ENCODE measurements at regions not wholly inside any gene's neighbourhood (a gene's known extent, or its start where the extent isn't known, plus 50 kb on each side); places are given as distances from the start of the nearest gene placed in this dataset.

DNA sequence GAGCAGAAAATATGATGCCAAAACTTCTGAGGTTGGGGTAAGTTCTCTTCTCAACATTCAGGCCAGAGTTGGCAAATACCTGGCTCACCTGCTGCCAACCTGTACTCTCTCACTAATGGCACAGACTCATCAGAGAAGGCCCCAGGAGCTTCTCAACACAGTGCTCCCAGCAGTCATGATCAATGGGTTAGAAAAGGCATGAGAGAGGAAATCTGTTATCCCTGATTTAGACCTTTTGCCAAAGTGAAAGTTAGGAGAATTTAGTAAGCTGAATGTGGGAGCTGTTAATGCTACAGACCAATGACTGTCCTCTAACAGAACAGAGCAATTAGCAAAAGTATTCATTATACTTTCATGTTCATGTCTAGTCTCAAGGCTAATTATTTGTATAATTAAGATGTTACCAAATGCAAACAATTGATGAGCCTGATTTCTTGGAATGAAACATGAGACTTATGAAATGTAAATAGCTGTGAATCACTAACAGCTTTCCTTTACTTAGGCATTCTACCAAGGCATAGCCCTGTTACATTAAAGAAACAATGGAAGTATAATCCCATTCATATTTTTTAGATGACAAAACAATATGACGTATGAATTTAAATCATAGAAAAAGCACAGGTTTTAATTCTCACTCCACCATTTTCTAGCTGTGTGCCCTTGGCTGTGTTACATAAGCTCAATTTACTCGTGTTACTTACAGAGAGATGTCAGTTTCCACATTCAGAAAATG, 68.7 kb upstream of the MARCHF10 start:
- Histone ChIP-seq H4K20me1 (ENCODE audit: insufficient read depth, low read length) (no peaks in the 10 kb centered on the region), H3K4me1 (ENCODE audit: low read length) (no peaks in the 10 kb centered on the region), H3K27ac (ENCODE audit: low read length) (no peak overlapping the region), H3K27me3 (ENCODE audit: low read depth, low read length) (peaks cover 4% of the 10 kb centered on the region; the same call in 1 of the 2 replicates), H3K4me2 (ENCODE audit: low read length) (no peak overlapping the region), H3K9ac (ENCODE audit: low read length) (no peak overlapping the region), H2AFZ (ENCODE audit: low read depth, low read length) (no peak overlapping the region), H3K79me2 (ENCODE audit: low read length) (no peaks in the 10 kb centered on the region), H3K36me3 (replicated peaks; ENCODE audit: low read depth, low read length) (no peaks in the 10 kb centered on the region), H3K9me3 (ENCODE audit: insufficient read depth, low read length) (no peaks in the 10 kb centered on the region), H3K4me3 (ENCODE audit: low read length) (no peak overlapping the region)
- TF ChIP-seq, protein P1, sequence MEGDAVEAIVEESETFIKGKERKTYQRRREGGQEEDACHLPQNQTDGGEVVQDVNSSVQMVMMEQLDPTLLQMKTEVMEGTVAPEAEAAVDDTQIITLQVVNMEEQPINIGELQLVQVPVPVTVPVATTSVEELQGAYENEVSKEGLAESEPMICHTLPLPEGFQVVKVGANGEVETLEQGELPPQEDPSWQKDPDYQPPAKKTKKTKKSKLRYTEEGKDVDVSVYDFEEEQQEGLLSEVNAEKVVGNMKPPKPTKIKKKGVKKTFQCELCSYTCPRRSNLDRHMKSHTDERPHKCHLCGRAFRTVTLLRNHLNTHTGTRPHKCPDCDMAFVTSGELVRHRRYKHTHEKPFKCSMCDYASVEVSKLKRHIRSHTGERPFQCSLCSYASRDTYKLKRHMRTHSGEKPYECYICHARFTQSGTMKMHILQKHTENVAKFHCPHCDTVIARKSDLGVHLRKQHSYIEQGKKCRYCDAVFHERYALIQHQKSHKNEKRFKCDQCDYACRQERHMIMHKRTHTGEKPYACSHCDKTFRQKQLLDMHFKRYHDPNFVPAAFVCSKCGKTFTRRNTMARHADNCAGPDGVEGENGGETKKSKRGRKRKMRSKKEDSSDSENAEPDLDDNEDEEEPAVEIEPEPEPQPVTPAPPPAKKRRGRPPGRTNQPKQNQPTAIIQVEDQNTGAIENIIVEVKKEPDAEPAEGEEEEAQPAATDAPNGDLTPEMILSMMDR (IDR thresholded peaks at IDR 0.05; ENCODE audit: low read depth, low read length), result no peak
- no peak for TF ChIP-seq EZH2phosphoT487 (IDR thresholded peaks at IDR 0.05; ENCODE audit: low read depth)

DNA sequence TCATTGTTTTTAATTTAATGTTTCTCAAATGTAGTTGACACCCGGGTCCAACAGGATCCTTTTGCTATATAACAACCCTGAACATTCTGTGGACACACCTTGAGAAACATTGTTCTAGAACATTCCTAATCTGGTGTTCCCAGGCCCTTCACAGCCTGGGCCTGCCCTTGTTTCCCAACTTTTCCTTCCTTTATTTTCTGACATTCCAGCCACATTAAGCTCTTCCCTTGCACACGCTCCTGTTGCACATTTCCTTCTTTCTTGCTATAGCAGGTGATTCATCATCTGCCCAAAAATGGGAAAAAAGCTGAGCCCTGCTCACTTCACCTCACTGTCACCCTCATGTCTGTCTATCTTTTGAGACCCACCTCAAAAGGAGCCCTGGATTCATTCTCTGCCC, 67.9 kb upstream of the MARCHF10 start:
- H2AFZ ChIP-seq (ENCODE audit: low read depth, low read length), result no peak overlapping the region
- peaks cover 4% of the 10 kb centered on the region; the same call in 1 of the 2 replicates for H3K27me3 ChIP-seq (ENCODE audit: low read depth, low read length)
- no peaks in the 10 kb centered on the region for H3K79me2 ChIP-seq (ENCODE audit: low read length)
- no peak overlapping the region for H3K27ac ChIP-seq (ENCODE audit: low read length)
- H3K4me3 ChIP-seq (ENCODE audit: low read length), result no peak overlapping the region
- H3K36me3 ChIP-seq (replicated peaks; ENCODE audit: low read depth, low read length), result no peaks in the 10 kb centered on the region
- no peaks in the 10 kb centered on the region for H4K20me1 ChIP-seq (ENCODE audit: insufficient read depth, low read length)
- H3K4me2 ChIP-seq (ENCODE audit: low read length), result no peak overlapping the region
- H3K9me3 ChIP-seq (ENCODE audit: insufficient read depth, low read length), result no peaks in the 10 kb centered on the region
- no peak for TF ChIP-seq EZH2phosphoT487 (IDR thresholded peaks at IDR 0.05; ENCODE audit: low read depth)
- TF ChIP-seq, protein P1 (IDR thresholded peaks at IDR 0.05; ENCODE audit: low read depth, low read length), result no peak
- H3K9ac ChIP-seq (ENCODE audit: low read length), result no peak overlapping the region
- H3K4me1 ChIP-seq (ENCODE audit: low read length), result no peaks in the 10 kb centered on the region

DNA sequence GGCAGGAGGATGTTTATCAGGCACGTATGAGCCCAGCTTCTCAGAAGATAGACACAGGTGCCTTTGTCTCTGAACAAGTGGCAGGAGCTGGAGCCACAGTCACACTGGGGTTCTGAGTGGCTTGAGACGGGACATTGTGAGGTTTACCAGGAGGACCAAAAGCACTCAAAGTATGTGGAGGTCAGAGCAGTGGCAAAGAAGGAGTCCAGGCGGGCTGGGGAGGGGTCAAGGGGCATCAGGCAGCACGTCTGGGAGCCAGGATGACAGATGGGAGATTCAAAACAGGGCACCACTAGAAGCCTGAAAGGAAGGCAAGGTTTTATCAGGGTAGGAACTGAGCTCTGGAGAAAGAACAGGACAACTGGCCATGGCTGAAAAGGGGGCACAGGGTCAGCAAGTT, 67.2 kb upstream of the MARCHF10 start:
- H3K36me3 ChIP-seq (replicated peaks; ENCODE audit: low read depth, low read length), result no peaks in the 10 kb centered on the region
- no peak overlapping the region for H3K9ac ChIP-seq (ENCODE audit: low read length)
- no peak overlapping the region for H3K4me2 ChIP-seq (ENCODE audit: low read length)
- H2AFZ ChIP-seq (ENCODE audit: low read depth, low read length), result no peak overlapping the region
- H3K27ac ChIP-seq (ENCODE audit: low read length), result no peak overlapping the region
- TF ChIP-seq, protein P1 (IDR thresholded peaks at IDR 0.05; ENCODE audit: low read depth, low read length), result no peak
- no peak for TF ChIP-seq EZH2phosphoT487 (IDR thresholded peaks at IDR 0.05; ENCODE audit: low read depth)
- H3K9me3 ChIP-seq (ENCODE audit: insufficient read depth, low read length), result no peaks in the 10 kb centered on the region
- no peaks in the 10 kb centered on the region for H3K4me1 ChIP-seq (ENCODE audit: low read length)
- H3K79me2 ChIP-seq (ENCODE audit: low read length), result no peaks in the 10 kb centered on the region
- H3K4me3 ChIP-seq (ENCODE audit: low read length), result no peak overlapping the region
- no peaks in the 10 kb centered on the region for H4K20me1 ChIP-seq (ENCODE audit: insufficient read depth, low read length)
- H3K27me3 ChIP-seq (ENCODE audit: low read depth, low read length), result no peaks in the 10 kb centered on the region; the same call in 1 of the 2 replicates

DNA sequence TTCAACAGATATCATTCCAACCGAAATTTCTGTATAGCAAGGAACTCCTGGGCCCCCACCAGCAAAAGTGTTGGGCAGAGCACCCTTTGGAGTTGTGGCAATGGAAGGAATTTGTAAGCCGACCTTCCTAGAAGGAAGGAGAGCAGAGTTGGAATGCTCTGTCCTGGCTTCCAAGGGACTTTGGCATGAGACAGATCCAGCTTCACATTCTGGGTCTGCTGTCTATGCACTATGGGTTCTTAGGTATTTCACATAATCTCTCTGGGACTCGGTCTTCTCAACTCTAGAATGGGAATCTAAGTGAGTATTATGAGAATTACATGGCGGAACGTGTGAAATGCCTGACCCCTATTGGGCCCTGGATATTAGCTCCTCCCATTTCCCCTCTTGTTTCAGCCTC, 63.2 kb upstream of the MARCHF10 start:
- Histone ChIP-seq H3K9ac (ENCODE audit: low read length) (no peak overlapping the region), H3K4me3 (ENCODE audit: low read length) (no peak overlapping the region), H2AFZ (ENCODE audit: low read depth, low read length) (no peak overlapping the region), H3K4me1 (ENCODE audit: low read length) (no peaks in the 10 kb centered on the region), H3K27ac (ENCODE audit: low read length) (no peak overlapping the region), H3K27me3 (ENCODE audit: low read depth, low read length) (peaks cover 13% of the 10 kb centered on the region; the same call in 1 of the 2 replicates), H3K4me2 (ENCODE audit: low read length) (no peak overlapping the region), H3K9me3 (ENCODE audit: insufficient read depth, low read length) (no peaks in the 10 kb centered on the region), H3K79me2 (ENCODE audit: low read length) (no peaks in the 10 kb centered on the region), H4K20me1 (ENCODE audit: insufficient read depth, low read length) (no peaks in the 10 kb centered on the region), H3K36me3 (replicated peaks; ENCODE audit: low read depth, low read length) (no peaks in the 10 kb centered on the region)
- TF ChIP-seq, protein P1 (IDR thresholded peaks at IDR 0.05; ENCODE audit: low read depth, low read length), result no peak
